IMR-90 (cell line): ENCODE measurements at regions not wholly inside any gene's neighbourhood (a gene's known extent, or its start where the extent isn't known, plus 50 kb on each side); places are given as distances from the start of the nearest gene placed in this dataset.

ENCODE experiments used
- ATAC-seq: fragments of 200-7000 bp; cut with Tn5 transposase; 2 replicates; pipeline ENCODE4 v1.9.1; 2020; ENCODE audit warnings: low read depth, mild to moderate bottlenecking, moderate library complexity
- BruUV-seq: library from RNA; stranded (reverse); fragments of 400-500 nt; replicated peaks from 2 replicates; lab custom pipeline; 2021; lab: Mats Ljungman, UMichigan
- CTCF ChIA-PET: fragments of 300-600 bp; formaldehyde crosslinking; extraction: SDS; loops from one replicate; lab custom pipeline; 2021; ENCODE audit warnings: antibody characterized with exemption; lab: Yijun Ruan, JAX
- POLR2A ChIA-PET: fragments of 300-600 bp; sonication (Branson Sonifier 250); formaldehyde crosslinking; loops from one replicate; lab custom pipeline; 2022; ENCODE audit warnings: antibody characterized with exemption; ENCODE audit not compliant: unreplicated experiment; lab: Charles Lee
- DNase-seq: peaks from one replicate; pipeline ENCODE4 v3.0.0; 2013
- H2AFZ ChIP-seq: replicated peaks from 2 replicates; pipeline ENCODE3; 2013; ENCODE audit warnings: low read length, mild to moderate bottlenecking; ENCODE audit not compliant: poor library complexity
- H2AK5ac ChIP-seq: 2 replicates; pipeline ENCODE4 v1.6.1; 2013; ENCODE audit warnings: low read depth, low read length, inconsistent platforms
- H2AK9ac ChIP-seq: replicated peaks from 2 replicates; pipeline ENCODE3; 2013; ENCODE audit warnings: mild to moderate bottlenecking, low read depth, low read length, moderate library complexity; ENCODE audit not compliant: poor library complexity
- H2BK120ac ChIP-seq: 2 replicates; pipeline ENCODE4 v1.6.1; 2013; ENCODE audit warnings: low read depth, low read length, inconsistent platforms
- H2BK15ac ChIP-seq: 3 replicates; pipeline ENCODE4 v1.6.1; 2013; ENCODE audit warnings: low read depth, low read length, inconsistent platforms
- H2BK20ac ChIP-seq: 2 replicates; pipeline ENCODE4 v1.6.1; 2013; ENCODE audit warnings: low read depth, mild to moderate bottlenecking, inconsistent platforms, low read length, moderate library complexity
- H2BK5ac ChIP-seq: 2 replicates; pipeline ENCODE4 v1.6.1; 2013; ENCODE audit warnings: mild to moderate bottlenecking, low read depth, low read length, inconsistent platforms; ENCODE audit not compliant: poor library complexity, severe bottlenecking
- H3K14ac ChIP-seq: replicated peaks from 2 replicates; pipeline ENCODE4 v1.6.1; 2013; ENCODE audit warnings: low read depth, low read length, inconsistent platforms
- H3K18ac ChIP-seq: 2 replicates; pipeline ENCODE4 v1.6.1; 2013; ENCODE audit warnings: low read depth, low read length, control low read depth
- H3K23ac ChIP-seq: 2 replicates; pipeline ENCODE4 v1.6.1; 2013; ENCODE audit warnings: low read depth, low read length, inconsistent platforms
- H3K27ac ChIP-seq: 2 replicates; pipeline ENCODE4 v1.5.1; 2013; ENCODE audit warnings: mild to moderate bottlenecking, control low read depth, low read length; ENCODE audit not compliant: insufficient read depth
- H3K27me3 ChIP-seq: 2 replicates; pipeline ENCODE4 v1.6.1; 2013; ENCODE audit warnings: low read length; ENCODE audit not compliant: control insufficient read depth, insufficient read depth
- H3K36me3 ChIP-seq: 2 replicates; pipeline ENCODE4 v1.6.1; 2013; ENCODE audit warnings: low read length, mixed read lengths; ENCODE audit not compliant: control insufficient read depth, insufficient read depth
- H3K4ac ChIP-seq: 2 replicates; pipeline ENCODE4 v1.6.1; 2013; ENCODE audit warnings: low read depth, low read length, inconsistent platforms
- H3K4me1 ChIP-seq: 2 replicates; pipeline ENCODE4 v1.6.1; 2013; ENCODE audit warnings: low read length, mixed read lengths; ENCODE audit not compliant: control insufficient read depth, insufficient read depth
- H3K4me2 ChIP-seq: 2 replicates; pipeline ENCODE4 v1.6.1; 2013; ENCODE audit warnings: low read depth, mild to moderate bottlenecking, control low read depth, low read length, moderate library complexity
- H3K4me3 ChIP-seq: 2 replicates; pipeline ENCODE4 v1.5.1; 2013; ENCODE audit warnings: low read depth, mild to moderate bottlenecking, control low read depth, low read length, moderate library complexity; ENCODE audit not compliant: insufficient read depth
- H3K56ac ChIP-seq: 2 replicates; pipeline ENCODE4 v1.6.1; 2013; ENCODE audit warnings: low read length, inconsistent platforms; ENCODE audit not compliant: insufficient read depth; ENCODE audit errors: extremely low read depth
- H3K79me1 ChIP-seq, 2 experiments: 2 replicates each; pipeline ENCODE4 v1.6.1; 2013; ENCODE audit warnings: low read length in 2 of 2, inconsistent platforms in 1 of 2, low read depth in 1 of 2
- H3K9ac ChIP-seq: 2 replicates; pipeline ENCODE4 v1.6.1; 2013; ENCODE audit warnings: low read depth, low read length, control low read depth
- H3K9me1 ChIP-seq: 2 replicates; pipeline ENCODE4 v1.6.1; 2013; ENCODE audit warnings: low read length, inconsistent platforms; ENCODE audit not compliant: insufficient read depth
- H3K9me3 ChIP-seq: 2 replicates; pipeline ENCODE4 v1.6.1; 2013; ENCODE audit warnings: low read length; ENCODE audit not compliant: control insufficient read depth, insufficient read depth
- H4K20me1 ChIP-seq: 2 replicates; pipeline ENCODE4 v1.6.1; 2013; ENCODE audit warnings: low read length, inconsistent platforms; ENCODE audit not compliant: insufficient read depth
- H4K5ac ChIP-seq: 2 replicates; pipeline ENCODE4 v1.6.1; 2013; ENCODE audit warnings: mild to moderate bottlenecking, low read depth, low read length, control low read depth
- H4K8ac ChIP-seq, 2 experiments: 2 replicates each; pipeline ENCODE4 v1.6.1; 2013; ENCODE audit warnings: low read depth in 2 of 2, low read length in 2 of 2, control low read depth in 1 of 2, inconsistent platforms in 1 of 2
- H4K91ac ChIP-seq: 2 replicates; pipeline ENCODE4 v1.6.1; 2013; ENCODE audit warnings: low read depth, low read length, inconsistent platforms; ENCODE audit not compliant: insufficient read depth
- BHLHE40 ChIP-seq: fragments of 150-350 bp; IDR thresholded peaks from 2 replicates; pipeline ENCODE4 v1.6.1; 2016; ENCODE audit warnings: mild to moderate bottlenecking, low read depth, low read length
- CTCF ChIP-seq: conservative IDR thresholded peaks from 2 replicates; pipeline ENCODE4 v1.5.1; 2012; ENCODE audit warnings: mild to moderate bottlenecking, low read depth, low read length, improper control_type of control experiment
- ELK1 ChIP-seq: fragments of 150-350 bp; IDR thresholded peaks from 2 replicates; pipeline ENCODE4 v1.6.1; 2016; ENCODE audit warnings: low read depth, mild to moderate bottlenecking, low read length, moderate library complexity, borderline replicate concordance
- FOS ChIP-seq: fragments of 150-350 bp; IDR thresholded peaks from 2 replicates; pipeline ENCODE4 v1.6.1; 2016; ENCODE audit warnings: low read depth, low read length
- MAFK ChIP-seq: IDR thresholded peaks from 2 replicates; pipeline ENCODE4 v1.6.1; 2012; ENCODE audit warnings: low read depth, low read length, improper control_type of control experiment
- MAZ ChIP-seq: IDR thresholded peaks from 2 replicates; pipeline ENCODE4 v1.6.1; 2012; ENCODE audit warnings: low read depth, mild to moderate bottlenecking, low read length, improper control_type of control experiment, moderate library complexity, borderline replicate concordance
- MXI1 ChIP-seq: IDR thresholded peaks from 2 replicates; pipeline ENCODE4 v1.6.1; 2012; ENCODE audit warnings: low read depth, mild to moderate bottlenecking, low read length, moderate library complexity, borderline replicate concordance
- NFE2L2 ChIP-seq: fragments of 150-350 bp; IDR thresholded peaks from 2 replicates; pipeline ENCODE4 v1.6.1; 2016; ENCODE audit warnings: low read depth, mild to moderate bottlenecking, low read length
- POLR2A ChIP-seq: IDR thresholded peaks from 2 replicates; pipeline ENCODE4 v1.6.1; 2012; ENCODE audit warnings: mild to moderate bottlenecking, low read depth, low read length
- RAD21 ChIP-seq: IDR thresholded peaks from 2 replicates; pipeline ENCODE4 v1.6.1; 2012; ENCODE audit warnings: low read length, improper control_type of control experiment
- RCOR1 ChIP-seq: IDR thresholded peaks from 2 replicates; pipeline ENCODE4 v1.6.1; 2012; ENCODE audit warnings: mild to moderate bottlenecking, low read length, improper control_type of control experiment; ENCODE audit not compliant: insufficient replicate concordance
- RFX5 ChIP-seq: IDR thresholded peaks from 2 replicates; pipeline ENCODE4 v1.8.0; 2012; ENCODE audit warnings: low read depth, mild to moderate bottlenecking, low read length, moderate library complexity
- SMC3 ChIP-seq: fragments of 150-350 bp; IDR thresholded peaks from 2 replicates; pipeline ENCODE4 v1.6.1; 2016; ENCODE audit warnings: low read depth, mild to moderate bottlenecking, antibody characterized with exemption, low read length, moderate library complexity
- USF2 ChIP-seq: fragments of 150-350 bp; IDR thresholded peaks from 2 replicates; pipeline ENCODE4 v1.6.1; 2017; ENCODE audit warnings: mild to moderate bottlenecking, antibody characterized with exemption, low read length, low read depth
- WGBS, 2 experiments: methylation state at CpG; one replicate each; pipeline versions ENCODE4 v1.1.5 to v1.1.7; 2013; ENCODE audit warnings: missing lambda C conversion rate in 2 of 2; ENCODE audit not compliant: insufficient read length in 1 of 2; ENCODE audit errors: extremely low coverage in 2 of 2; 5-methylcytosine and 5-hydroxymethylcytosine counted together
- dilution Hi-C: fragments of 300-500 bp; cut with HindIII; formaldehyde crosslinking; loops from one replicate; pipeline ENCODE4 v1.14.3; 2018; ENCODE audit warnings: low sequenced_read_pairs; ENCODE audit not compliant: unreplicated experiment
- in situ Hi-C: fragments of 300-500 bp; cut with MboI; formaldehyde crosslinking; loops from 3 replicates; pipeline ENCODE4 v1.14.3; 2019; ENCODE audit warnings: low sequenced_read_pairs, inconsistent platforms, mixed read lengths
- intact Hi-C: fragments of 100-400 bp; cut with micrococcal nuclease; formaldehyde crosslinking; loops from 2 replicates; pipeline ENCODE4 v1.10.0; 2022

GRCh38 chr4:167452922-167453430, 218.7 kb upstream of the SPOCK3 start:
- dilution Hi-C loops = no loop called here
- H3K9me1 ChIP-seq = no peaks in the 10 kb centered on the region
- ChIA-PET CTCF (interaction anchor here (0.6 kb wide), 3 partner anchors 16 to 1337 kb away, joined by 3 to 4 read pairs (median 3); no protein-coding TSS in a partner anchor), POLR2A (no interaction called here)
- no peak overlapping the region for H3K4me3 ChIP-seq
- H2BK120ac ChIP-seq = no peak overlapping the region
- H3K14ac ChIP-seq = no peak overlapping the region
- no peaks in the 10 kb centered on the region for H3K4me1 ChIP-seq
- no peak overlapping the region for H3K23ac ChIP-seq
- H2BK20ac ChIP-seq = no peak overlapping the region
- no peak overlapping the region for H4K5ac ChIP-seq
- H3K9ac ChIP-seq = no peak overlapping the region
- no peaks in the 10 kb centered on the region for H3K27me3 ChIP-seq
- H3K36me3 ChIP-seq = no peaks in the 10 kb centered on the region
- H3K56ac ChIP-seq = no peak overlapping the region
- H2AFZ ChIP-seq = no peak overlapping the region
- no peak overlapping the region for H3K18ac ChIP-seq
- no CpG with 5 or more reads among the region's 3 CpGs for WGBS, 2 experiments
- BruUV-seq = no TSS peak
- H2AK5ac ChIP-seq = no peak overlapping the region
- H3K4me2 ChIP-seq = no peak overlapping the region
- no peak overlapping the region for H2AK9ac ChIP-seq
- ATAC-seq (no peak), DNase-seq (no peak)
- H3K4ac ChIP-seq = no peak overlapping the region
- no peak overlapping the region for H4K8ac ChIP-seq
- no peaks in the 10 kb centered on the region for H3K79me1 ChIP-seq
- no peaks in the 10 kb centered on the region for H4K20me1 ChIP-seq
- in situ Hi-C loops = no loop called here
- H3K27ac ChIP-seq = no peak overlapping the region
- no peak overlapping the region for H2BK15ac ChIP-seq
- TF ChIP-seq RAD21 (no peak), ELK1 (no peak), RCOR1 (no peak), BHLHE40 (no peak), RFX5 (no peak), MAZ (no peak), NFE2L2 (no peak), CTCF (no peak), MXI1 (no peak), USF2 (no peak), FOS (no peak), SMC3 (no peak), POLR2A (no peak), MAFK (no peak)
- H3K9me3 ChIP-seq = no peaks in the 10 kb centered on the region; the same call in 1 of the 2 replicates
- H2BK5ac ChIP-seq = no peak overlapping the region
- intact Hi-C loops = no loop called here
- no peak overlapping the region for H4K91ac ChIP-seq
